ENCODE measurements at regions not wholly inside any gene's neighbourhood (a gene's known extent, or its start where the extent isn't known, plus 50 kb on each side); places are given as distances from the start of the nearest gene placed in this dataset.

DNA sequence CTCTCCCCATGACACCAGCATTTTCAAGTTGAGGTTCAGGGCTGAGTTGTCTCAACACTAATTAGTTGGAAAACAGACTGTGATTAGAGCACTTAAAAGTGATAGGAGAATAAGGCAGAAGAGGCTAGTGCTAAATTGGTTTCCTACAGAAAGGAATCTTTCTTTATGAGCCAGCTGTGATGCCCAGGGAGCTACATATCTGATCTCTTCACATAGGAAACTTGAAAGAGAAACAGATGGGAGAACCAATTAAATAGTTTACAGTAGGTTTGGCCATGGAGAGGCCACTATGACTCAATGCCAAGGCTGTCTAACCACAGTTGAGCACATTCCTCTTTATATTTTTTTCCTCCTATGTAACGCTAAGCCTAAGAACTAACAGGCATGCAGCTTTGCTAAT is 418.3 kb upstream of the CYRIA start:
- TF ChIP-seq SUZ12 (IDR thresholded peaks at IDR 0.05; ENCODE audit: extremely low read depth, insufficient read depth, insufficient read length) (no peak), YY1 (IDR thresholded peaks at IDR 0.05; ENCODE audit: insufficient read depth, insufficient read length) (no peak)

Data from NT2/D1 (cell line).